HAP-1 (cell line): ENCODE measurements at regions not wholly inside any gene's neighbourhood (a gene's known extent, or its start where the extent isn't known, plus 50 kb on each side); places are given as distances from the start of the nearest gene placed in this dataset.

Experiments used
- DNase-seq, 2 experiments: peaks; one replicate each; pipeline ENCODE4 v3.0.0-alpha.2; 2016 to 2020; ENCODE audit warnings: low spot score in 2 of 2
- H3K27me3 ChIP-seq: fragments of 250-450 bp; sonication (Bioruptor Pico); 2 replicates; pipeline ENCODE4 v1.5.1; 2020; ENCODE audit warnings: low read depth, mild to moderate bottlenecking, moderate library complexity
- H3K36me3 ChIP-seq: fragments of 250-450 bp; sonication (Bioruptor Pico); replicated peaks from 2 replicates; pipeline ENCODE4 v1.5.1; 2020; ENCODE audit warnings: mild to moderate bottlenecking
- H3K4me1 ChIP-seq: fragments of 250-450 bp; sonication (Bioruptor Pico); 2 replicates; pipeline ENCODE4 v1.5.1; 2020; ENCODE audit warnings: mild to moderate bottlenecking
- H3K4me3 ChIP-seq: fragments of 250-450 bp; sonication (Bioruptor Pico); 2 replicates; pipeline ENCODE4 v1.5.1; 2020; ENCODE audit warnings: mild to moderate bottlenecking, moderate library complexity
- H3K9me3 ChIP-seq: fragments of 250-450 bp; sonication (Bioruptor Pico); 2 replicates; pipeline ENCODE4 v1.5.1; 2020; ENCODE audit warnings: mild to moderate bottlenecking, moderate library complexity
- in situ Hi-C: fragments of 300-500 bp; cut with MboI; formaldehyde crosslinking; loops from 3 replicates; pipeline ENCODE4 v1.14.3; 2020; ENCODE audit warnings: low sequenced_read_pairs, inconsistent platforms, mixed read lengths

GRCh38 chr16:8203101-8203500 lies 387.2 kb downstream of the TMEM114 start:
- DNase-seq: no peak
- Histone ChIP-seq H3K36me3 (no peaks in the 10 kb centered on the region), H3K27me3 (no peaks in the 10 kb centered on the region), H3K4me3 (no peak overlapping the region), H3K4me1 (peaks cover 7% of the 10 kb centered on the region), H3K9me3 (no peaks in the 10 kb centered on the region; the same call in 1 of the 2 replicates)
- in situ Hi-C loops: no loop called here

- H3K4me3 ChIP-seq: no peak overlapping the region
- H3K9me3 ChIP-seq: no peaks in the 10 kb centered on the region; the same call in 1 of the 2 replicates
- in situ Hi-C loops: no loop called here
- no peaks in the 10 kb centered on the region for H3K4me1 ChIP-seq
- H3K36me3 ChIP-seq: no peaks in the 10 kb centered on the region
- no peak for DNase-seq
- H3K27me3 ChIP-seq: no peaks in the 10 kb centered on the region
Observed at GRCh38 chr16:8200839-8201238, 389.5 kb downstream of the TMEM114 start.

GRCh38 chr16:8199390-8199789 lies 390.9 kb downstream of the TMEM114 start:
- no peak for DNase-seq
- no peaks in the 10 kb centered on the region; the same call in 1 of the 2 replicates for H3K9me3 ChIP-seq
- no peaks in the 10 kb centered on the region for H3K27me3 ChIP-seq
- H3K4me3 ChIP-seq: no peak overlapping the region
- in situ Hi-C loops: no loop called here
- H3K4me1 ChIP-seq: peaks cover 9% of the 10 kb centered on the region
- H3K36me3 ChIP-seq: no peaks in the 10 kb centered on the region

- in situ Hi-C loops: no loop called here
- DNase-seq: peak; percentile 51 to 77
- H3K4me3 ChIP-seq: no peak overlapping the region
- H3K27me3 ChIP-seq: no peaks in the 10 kb centered on the region
- no peaks in the 10 kb centered on the region for H3K36me3 ChIP-seq
- peaks cover 11% of the 10 kb centered on the region for H3K4me1 ChIP-seq
- no peaks in the 10 kb centered on the region for H3K9me3 ChIP-seq
Observed at GRCh38 chr16:8194794-8195193, 395.5 kb downstream of the TMEM114 start.

GRCh38 chr16:8188841-8189240 lies 401.5 kb downstream of the TMEM114 start:
- Histone ChIP-seq H3K36me3 (no peaks in the 10 kb centered on the region), H3K4me1 (no peaks in the 10 kb centered on the region), H3K9me3 (no peaks in the 10 kb centered on the region), H3K27me3 (no peaks in the 10 kb centered on the region), H3K4me3 (no peak overlapping the region)
- in situ Hi-C loops: no loop called here
- DNase-seq: no peak

- Histone ChIP-seq H3K9me3 (no peaks in the 10 kb centered on the region), H3K27me3 (no peaks in the 10 kb centered on the region), H3K4me1 (no peaks in the 10 kb centered on the region), H3K4me3 (no peak overlapping the region), H3K36me3 (no peaks in the 10 kb centered on the region)
- in situ Hi-C loops: no loop called here
- no peak for DNase-seq
Observed at GRCh38 chr16:8187782-8188372, 402.4 kb downstream of the TMEM114 start.

- Histone ChIP-seq H3K9me3 (no peaks in the 10 kb centered on the region), H3K27me3 (no peaks in the 10 kb centered on the region), H3K4me3 (no peak overlapping the region), H3K36me3 (no peaks in the 10 kb centered on the region), H3K4me1 (peaks cover 4% of the 10 kb centered on the region)
- no peak for DNase-seq
- in situ Hi-C loops: no loop called here
Observed at GRCh38 chr16:8184854-8185253, 405.5 kb downstream of the TMEM114 start.

- Histone ChIP-seq H3K27me3 (no peaks in the 10 kb centered on the region), H3K4me3 (no peak overlapping the region), H3K4me1 (peaks cover 11% of the 10 kb centered on the region), H3K9me3 (no peaks in the 10 kb centered on the region), H3K36me3 (no peaks in the 10 kb centered on the region)
- in situ Hi-C loops: no loop called here
- no peak for DNase-seq
Observed at GRCh38 chr16:8183176-8184099, 406.9 kb downstream of the TMEM114 start.

- in situ Hi-C loops: no loop called here
Observed at GRCh38 chr16:8182761-8183160, 407.6 kb downstream of the TMEM114 start.

GRCh38 chr16:8179615-8180014 lies 410.7 kb downstream of the TMEM114 start:
- peaks cover 17% of the 10 kb centered on the region for H3K4me1 ChIP-seq
- no peaks in the 10 kb centered on the region for H3K27me3 ChIP-seq
- in situ Hi-C loops: no loop called here
- no peaks in the 10 kb centered on the region for H3K9me3 ChIP-seq
- H3K4me3 ChIP-seq: no peak overlapping the region
- peak; percentile 17 to 46 for DNase-seq
- H3K36me3 ChIP-seq: no peaks in the 10 kb centered on the region

More at GRCh38 chr16:8182761-8183160, 407.6 kb downstream of the TMEM114 start:
- Histone ChIP-seq H3K36me3 (no peaks in the 10 kb centered on the region), H3K27me3 (no peaks in the 10 kb centered on the region), H3K9me3 (no peaks in the 10 kb centered on the region), H3K4me1 (peaks cover 17% of the 10 kb centered on the region), H3K4me3 (no peak overlapping the region)
- no peak for DNase-seq

- Histone ChIP-seq H3K4me1 (peaks cover 17% of the 10 kb centered on the region), H3K4me3 (no peak overlapping the region), H3K27me3 (no peaks in the 10 kb centered on the region), H3K36me3 (no peaks in the 10 kb centered on the region), H3K9me3 (no peaks in the 10 kb centered on the region)
- in situ Hi-C loops: no loop called here
- no peak for DNase-seq
Observed at GRCh38 chr16:8178271-8178670, 412.0 kb downstream of the TMEM114 start.

- in situ Hi-C loops: no loop called here
- H3K27me3 ChIP-seq: no peaks in the 10 kb centered on the region
Observed at GRCh38 chr16:8175411-8175810, 414.9 kb downstream of the TMEM114 start.

GRCh38 chr16:8173111-8173644 lies 417.1 kb downstream of the TMEM114 start:
- Histone ChIP-seq H3K27me3 (no peaks in the 10 kb centered on the region), H3K4me3 (no peak overlapping the region), H3K4me1 (peaks cover 3% of the 10 kb centered on the region), H3K9me3 (no peaks in the 10 kb centered on the region), H3K36me3 (no peaks in the 10 kb centered on the region)
- DNase-seq: peak; percentile 84 to 86
- in situ Hi-C loops: no loop called here

More at GRCh38 chr16:8175411-8175810, 414.9 kb downstream of the TMEM114 start:
- no peaks in the 10 kb centered on the region for H3K9me3 ChIP-seq
- peaks cover 16% of the 10 kb centered on the region for H3K4me1 ChIP-seq
- no peaks in the 10 kb centered on the region for H3K36me3 ChIP-seq
- H3K4me3 ChIP-seq: no peak overlapping the region
- no peak for DNase-seq

- Histone ChIP-seq H3K9me3 (no peaks in the 10 kb centered on the region), H3K4me3 (no peak overlapping the region), H3K36me3 (no peaks in the 10 kb centered on the region), H3K27me3 (no peaks in the 10 kb centered on the region), H3K4me1 (no peaks in the 10 kb centered on the region)
- DNase-seq: no peak
- in situ Hi-C loops: no loop called here
Observed at GRCh38 chr16:8172551-8172950, 417.8 kb downstream of the TMEM114 start.
